Retina (tissue), 1 donor: ENCODE measurements at regions not wholly inside any gene's neighbourhood (a gene's known extent, or its start where the extent isn't known, plus 50 kb on each side); places are given as distances from the start of the nearest gene placed in this dataset.
"Not testable (repeated sequence)": the region's sequence is repeated elsewhere in the genome, so short reads cannot be mapped to it uniquely, and the experiment has no call there.

ENCODE experiments used
- DNase-seq: peaks from one replicate; pipeline ENCODE4 v3.0.0-alpha.2; 2016

DNA sequence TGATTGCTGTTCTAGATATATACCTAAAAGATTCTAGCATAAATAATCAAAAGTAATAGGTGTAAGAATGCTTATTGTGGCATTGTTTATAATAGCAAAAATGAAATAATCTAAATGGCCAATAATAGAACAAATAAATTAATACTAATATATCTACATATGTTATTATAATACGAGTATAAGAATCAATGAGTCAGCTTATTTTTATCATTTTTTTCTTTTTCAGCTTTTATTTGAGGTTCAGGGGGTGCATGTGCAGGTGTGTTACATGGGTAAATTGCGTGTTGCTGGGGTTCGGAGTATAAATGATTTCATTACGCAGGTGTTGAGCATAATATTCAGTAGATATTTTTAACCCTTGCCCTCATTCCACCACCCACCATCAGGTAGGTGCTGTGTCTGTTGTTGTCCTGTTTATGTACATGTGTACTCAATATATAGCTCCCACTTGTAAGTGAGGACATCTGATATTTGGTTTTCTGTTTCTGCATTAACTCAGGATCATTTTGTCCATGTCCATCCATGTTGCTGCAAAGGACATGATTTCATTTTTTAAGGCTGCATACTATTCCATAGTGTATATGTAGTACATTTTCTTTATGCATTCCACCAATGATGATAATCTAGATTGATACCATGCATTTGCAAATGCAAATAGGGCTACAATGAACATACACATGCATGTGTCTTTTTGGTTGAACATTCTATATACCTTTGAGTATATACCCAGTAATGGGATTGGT is 122.2 kb upstream of the GMNC start:
- DNase-seq = no peak

DNA sequence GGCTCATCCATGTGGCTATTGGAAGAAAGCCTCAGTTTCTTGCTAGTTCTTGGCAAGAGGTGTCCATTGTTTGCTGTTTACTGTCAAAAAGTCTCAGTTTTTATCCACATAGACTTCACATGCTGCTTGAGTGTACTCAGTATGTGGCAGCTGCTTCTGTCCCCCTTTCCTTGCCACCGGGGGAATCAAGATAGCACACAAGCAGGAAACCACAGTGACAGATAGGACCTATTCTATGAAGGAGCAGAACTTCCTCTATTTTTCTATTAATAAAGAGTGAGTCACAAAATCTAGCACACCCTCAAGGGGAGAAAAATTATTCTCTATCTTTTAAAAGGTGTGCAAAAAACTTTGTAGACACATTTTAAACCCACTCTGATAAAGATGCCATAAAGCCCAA is 121.4 kb upstream of the GMNC start:
- DNase-seq = no peak

DNA sequence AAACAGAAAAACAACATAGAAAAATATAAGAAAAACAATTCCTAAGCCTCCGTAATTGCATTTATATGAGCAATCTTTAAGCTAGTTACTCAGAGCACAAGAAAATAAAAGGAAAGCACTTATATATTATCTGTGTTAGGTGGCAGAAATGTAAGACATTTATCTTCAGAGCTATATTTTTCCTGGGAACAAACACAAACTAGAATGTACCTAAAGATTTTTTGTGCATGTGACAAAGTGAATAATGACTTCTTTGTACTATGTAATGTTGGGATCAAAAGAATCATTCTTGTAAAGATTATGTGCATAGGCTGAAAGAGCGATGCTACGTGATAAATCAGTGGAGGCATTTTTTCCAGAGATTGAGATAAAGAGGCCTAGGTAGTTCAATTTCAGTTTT is 111.3 kb upstream of the GMNC start:
- no peak for DNase-seq

DNA sequence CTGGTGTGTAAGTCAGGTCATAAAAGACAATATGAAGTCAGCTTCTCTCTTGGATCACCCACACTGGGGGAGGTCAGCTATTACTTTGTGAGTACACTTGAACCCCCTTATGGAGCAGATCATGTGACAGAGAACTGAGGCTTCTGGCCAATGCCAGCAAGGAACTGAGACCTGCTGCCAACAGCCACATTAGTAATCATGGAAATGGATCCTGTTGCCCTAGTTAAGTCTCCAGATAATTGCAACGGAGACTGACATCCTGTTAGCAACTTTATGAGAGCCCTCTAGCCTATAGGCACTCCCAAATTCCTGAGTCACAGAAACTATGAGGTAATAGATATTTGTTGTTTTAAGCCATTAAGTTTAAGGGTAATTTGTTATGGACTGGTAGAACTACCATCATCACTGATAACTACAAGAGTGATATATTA is 110.4 kb upstream of the GMNC start:
- no peak for DNase-seq

DNA sequence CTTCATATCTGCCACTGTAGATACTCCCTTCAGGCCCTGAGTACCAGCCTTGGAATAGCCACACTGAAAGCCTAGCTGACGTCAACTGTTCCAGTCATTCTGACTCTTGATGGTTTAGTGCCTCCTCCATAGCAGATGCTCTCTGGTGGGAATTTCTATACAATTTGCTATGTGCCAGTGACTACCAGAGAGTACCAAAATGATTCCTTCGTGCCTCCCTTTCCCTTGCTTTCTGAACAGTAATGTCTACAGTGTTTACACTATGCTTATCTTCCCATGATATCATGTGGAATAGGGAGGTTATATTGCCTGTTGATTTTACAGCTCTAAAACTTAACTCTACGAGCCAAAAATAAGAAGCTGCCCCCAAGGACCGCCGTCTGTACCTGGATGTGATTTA is 109.7 kb upstream of the GMNC start:
- DNase-seq = no peak

DNA sequence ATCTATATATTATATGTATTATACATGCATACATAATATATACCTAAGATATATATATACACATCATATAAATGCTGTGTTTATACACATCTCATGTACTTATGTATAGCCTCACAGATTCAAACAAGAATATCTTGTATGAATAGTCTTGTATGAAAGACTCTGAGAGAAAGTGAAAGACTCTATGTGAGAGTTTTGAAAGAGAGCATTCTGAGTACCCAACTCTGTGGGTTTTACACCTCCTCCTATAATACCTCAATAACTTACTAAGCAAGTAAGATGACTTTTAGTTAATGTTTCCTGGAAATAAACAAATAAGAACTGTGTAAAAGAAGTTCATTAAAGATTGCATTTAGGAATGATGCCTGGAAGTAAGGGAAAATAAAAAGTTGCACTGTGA is 108.1 kb upstream of the GMNC start:
- DNase-seq = no peak

DNA sequence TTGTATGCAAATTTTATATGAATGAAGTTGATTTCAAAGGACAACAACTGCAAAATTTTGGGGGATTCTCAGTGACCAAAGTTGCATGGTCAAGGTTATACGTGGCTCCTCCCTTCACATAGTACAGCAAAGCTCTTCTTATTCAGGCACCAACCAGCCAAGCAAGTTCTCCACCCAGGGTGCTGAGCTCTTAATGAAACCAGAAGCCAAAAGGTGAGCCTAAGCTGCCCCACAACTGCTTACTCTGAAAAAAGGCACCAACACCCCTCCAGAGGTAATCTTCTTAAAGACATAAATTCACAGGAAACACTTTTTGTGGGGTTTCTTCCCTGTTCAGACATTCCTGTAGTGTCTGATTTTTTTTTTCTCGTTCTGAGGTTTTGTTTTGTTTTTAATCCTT is 106.1 kb upstream of the GMNC start:
- no peak for DNase-seq

DNA sequence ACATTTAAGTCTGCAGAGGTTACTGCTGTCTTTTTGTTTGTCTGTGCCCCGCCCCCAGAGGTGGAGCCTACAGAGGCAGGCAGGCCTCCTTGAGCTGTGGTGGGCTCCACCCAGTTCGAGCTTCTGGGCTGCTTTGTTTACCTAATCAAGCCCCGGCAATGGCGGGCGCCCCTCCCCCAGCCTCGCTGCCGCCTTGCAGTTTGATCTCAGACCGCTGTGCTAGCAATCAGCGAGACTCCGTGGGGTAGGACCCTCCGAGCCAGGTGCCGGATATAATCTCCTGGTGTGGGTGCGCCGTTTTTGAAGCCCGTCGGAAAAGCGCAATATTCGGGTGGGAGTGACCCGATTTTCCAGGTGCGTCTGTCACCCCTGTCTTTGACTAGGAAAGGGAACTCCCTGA is 102.4 kb upstream of the GMNC start:
- DNase-seq = not testable (repeated sequence)

DNA sequence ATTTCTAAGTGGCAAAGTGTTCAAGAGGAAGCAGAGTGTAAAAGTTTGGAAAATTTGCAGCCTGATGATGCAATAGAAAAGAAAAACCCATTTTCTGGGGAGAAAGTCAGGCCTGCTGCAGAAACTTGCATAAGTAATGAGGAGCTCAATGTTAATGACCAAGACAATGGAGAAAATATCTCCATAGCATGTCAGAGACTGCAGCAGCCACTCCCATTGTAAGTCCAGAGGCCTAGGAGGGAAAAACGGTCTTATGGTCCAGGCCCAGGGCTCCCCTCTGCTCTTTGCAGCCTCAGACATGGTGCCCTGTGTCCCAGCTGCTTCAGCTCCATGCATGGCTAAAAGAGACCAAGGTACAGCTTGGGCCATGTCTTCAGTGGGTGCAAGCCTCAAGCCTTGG is 96.6 kb upstream of the GMNC start:
- no peak for DNase-seq

DNA sequence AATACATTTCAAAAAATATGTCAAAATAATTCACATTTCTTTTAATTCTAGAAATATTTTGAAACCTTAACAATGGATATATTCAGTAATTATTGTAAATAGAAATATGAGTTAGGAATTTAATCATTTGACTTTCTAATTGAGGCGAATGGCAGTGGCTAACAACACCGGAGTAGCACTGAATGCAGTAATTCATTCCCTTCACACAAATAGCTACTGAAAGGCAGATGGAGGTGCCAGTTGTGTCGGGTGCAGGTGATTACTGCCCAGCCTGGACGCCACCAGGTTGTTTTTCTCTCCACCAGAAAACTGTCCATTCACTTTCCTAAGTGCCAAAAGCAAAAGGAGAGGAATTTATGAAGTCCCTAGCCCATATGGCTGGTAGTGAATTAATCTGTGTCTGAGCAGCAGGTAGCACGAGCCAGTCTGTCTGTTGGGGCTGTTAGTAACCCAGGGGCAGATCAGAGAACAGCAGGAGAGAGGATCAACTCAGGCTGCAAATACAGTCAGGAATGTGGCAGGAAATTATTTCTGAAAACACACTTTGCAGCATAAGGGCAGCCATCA is 79.3 kb upstream of the GMNC start:
- DNase-seq = no peak

DNA sequence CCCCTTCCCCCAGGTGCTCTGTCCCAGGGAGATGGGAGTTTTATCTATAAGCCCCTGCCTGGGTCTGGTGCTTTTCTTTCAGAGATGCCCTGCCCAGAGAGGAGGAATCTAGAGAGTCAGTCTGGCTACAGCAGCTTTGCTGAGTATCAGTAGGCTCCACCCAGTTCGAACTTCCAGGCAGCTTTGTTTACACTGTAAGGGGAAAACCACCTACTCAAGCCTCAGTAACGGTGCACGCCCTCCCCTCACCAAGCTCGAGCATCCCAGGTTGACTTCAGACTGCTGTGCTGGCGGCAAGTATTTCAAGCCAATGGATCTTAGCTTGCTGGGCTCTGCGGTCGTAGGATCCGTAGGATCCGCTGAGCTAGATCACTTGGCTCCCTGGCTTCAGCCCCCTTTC is 72.1 kb upstream of the GMNC start:
- DNase-seq = not testable (repeated sequence)

DNA sequence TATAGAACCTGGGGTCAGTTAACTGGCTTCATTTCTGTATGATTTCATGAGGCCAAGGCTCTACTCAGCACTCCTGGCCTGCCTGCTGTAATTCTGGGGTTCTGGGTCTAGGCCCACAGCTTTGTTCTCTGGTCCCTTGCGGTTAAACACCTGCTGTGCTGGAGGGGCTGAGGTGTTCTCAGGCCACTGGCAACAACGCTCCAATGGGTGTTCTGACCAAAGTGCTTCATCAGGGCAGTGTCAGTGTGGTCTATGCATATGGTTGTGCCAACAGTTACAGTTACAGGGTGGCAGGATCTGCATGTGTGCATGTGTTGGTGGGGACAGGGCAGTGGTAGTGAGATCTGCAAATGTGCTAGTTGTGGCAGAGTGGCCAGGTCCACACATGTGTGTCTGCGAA is 64.1 kb upstream of the GMNC start:
- no peak for DNase-seq

DNA sequence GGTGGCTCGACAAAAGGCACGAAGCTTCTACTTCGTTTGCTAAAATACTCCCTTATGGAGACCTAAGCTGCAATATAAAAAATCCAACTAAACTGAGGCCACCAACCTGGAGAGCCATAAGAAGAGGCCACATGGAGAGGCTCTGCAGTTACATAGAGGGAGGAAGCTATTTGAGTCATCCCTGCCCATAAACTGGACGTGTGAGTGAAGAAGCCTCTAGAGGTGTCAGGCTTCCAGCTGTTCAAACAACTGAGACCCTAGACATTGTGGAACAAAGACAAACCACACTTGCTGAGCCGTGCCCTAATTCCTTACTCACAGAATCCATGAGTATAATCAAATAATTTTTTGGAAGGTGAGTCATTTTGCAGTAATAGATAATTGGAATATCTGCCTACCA is 50.2 kb upstream of the GMNC start:
- DNase-seq = no peak
